ENCODE measurements at regions not wholly inside any gene's neighbourhood (a gene's known extent, or its start where the extent isn't known, plus 50 kb on each side); places are given as distances from the start of the nearest gene placed in this dataset.

DNA sequence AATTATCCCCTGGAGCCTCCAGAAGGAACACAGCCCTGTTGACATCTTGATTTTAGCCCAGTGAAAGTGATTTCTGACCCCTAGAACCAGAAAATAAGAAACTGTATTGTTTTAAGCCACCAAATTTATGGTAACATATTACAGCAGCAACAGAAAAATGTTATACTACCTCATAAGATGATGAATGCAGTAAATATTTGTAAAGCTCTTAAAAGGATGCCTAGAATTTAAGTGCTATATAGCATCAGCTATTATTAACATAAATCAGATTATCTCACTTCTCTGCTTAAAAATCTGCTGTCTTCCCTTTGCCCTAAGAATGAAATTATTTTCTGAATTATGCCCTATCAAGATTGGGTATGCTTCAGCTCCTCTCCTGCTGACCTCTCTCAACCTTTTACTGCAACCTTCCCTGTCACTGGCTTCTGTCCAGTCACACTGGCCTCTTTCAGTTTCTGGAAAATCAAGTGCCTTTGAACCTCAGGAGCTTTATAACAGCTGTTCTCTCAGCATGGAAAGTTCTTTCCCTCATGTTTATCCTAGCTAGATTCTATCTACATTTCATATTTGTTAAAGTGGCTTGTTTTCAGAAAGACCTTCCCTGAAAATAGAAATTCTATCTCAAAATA is 78.9 kb downstream of the GPR37 start:
- TF ChIP-seq, protein P1, sequence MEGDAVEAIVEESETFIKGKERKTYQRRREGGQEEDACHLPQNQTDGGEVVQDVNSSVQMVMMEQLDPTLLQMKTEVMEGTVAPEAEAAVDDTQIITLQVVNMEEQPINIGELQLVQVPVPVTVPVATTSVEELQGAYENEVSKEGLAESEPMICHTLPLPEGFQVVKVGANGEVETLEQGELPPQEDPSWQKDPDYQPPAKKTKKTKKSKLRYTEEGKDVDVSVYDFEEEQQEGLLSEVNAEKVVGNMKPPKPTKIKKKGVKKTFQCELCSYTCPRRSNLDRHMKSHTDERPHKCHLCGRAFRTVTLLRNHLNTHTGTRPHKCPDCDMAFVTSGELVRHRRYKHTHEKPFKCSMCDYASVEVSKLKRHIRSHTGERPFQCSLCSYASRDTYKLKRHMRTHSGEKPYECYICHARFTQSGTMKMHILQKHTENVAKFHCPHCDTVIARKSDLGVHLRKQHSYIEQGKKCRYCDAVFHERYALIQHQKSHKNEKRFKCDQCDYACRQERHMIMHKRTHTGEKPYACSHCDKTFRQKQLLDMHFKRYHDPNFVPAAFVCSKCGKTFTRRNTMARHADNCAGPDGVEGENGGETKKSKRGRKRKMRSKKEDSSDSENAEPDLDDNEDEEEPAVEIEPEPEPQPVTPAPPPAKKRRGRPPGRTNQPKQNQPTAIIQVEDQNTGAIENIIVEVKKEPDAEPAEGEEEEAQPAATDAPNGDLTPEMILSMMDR (IDR thresholded peaks at IDR 0.05; ENCODE audit: insufficient read depth, low read length) = no peak
- TF ChIP-seq SPI1 (IDR thresholded peaks at IDR 0.05; ENCODE audit: borderline replicate concordance, low read depth) (no peak), GABPA (IDR thresholded peaks at IDR 0.05; ENCODE audit: low read depth) (no peak)

Measured in HL-60 (cell line).